ENCODE measurements at regions not wholly inside any gene's neighbourhood (a gene's known extent, or its start where the extent isn't known, plus 50 kb on each side); places are given as distances from the start of the nearest gene placed in this dataset.

GRCh38 chr3:68088636-68089035, 434.2 kb upstream of the SUCLG2 start:
- no peak overlapping the region for H3K4me3 ChIP-seq
- no peaks in the 10 kb centered on the region for H3K9me3 ChIP-seq (ENCODE audit: control insufficient read depth in 4 of 4, insufficient read depth in 3 of 4, low read length in 3 of 4)
- H3K36me3 ChIP-seq (ENCODE audit: control insufficient read depth in 4 of 4, insufficient read depth in 4 of 4, low read length in 4 of 4), result no peaks in the 10 kb centered on the region
- H3K27me3 ChIP-seq (ENCODE audit: control insufficient read depth in 3 of 3, insufficient read depth in 3 of 3, low read length in 2 of 3), result no peaks in the 10 kb centered on the region
- DNase-seq (no peak), ATAC-seq (ENCODE audit: insufficient read depth, low FRiP score) (no peak)
- TF ChIP-seq, protein P1, sequence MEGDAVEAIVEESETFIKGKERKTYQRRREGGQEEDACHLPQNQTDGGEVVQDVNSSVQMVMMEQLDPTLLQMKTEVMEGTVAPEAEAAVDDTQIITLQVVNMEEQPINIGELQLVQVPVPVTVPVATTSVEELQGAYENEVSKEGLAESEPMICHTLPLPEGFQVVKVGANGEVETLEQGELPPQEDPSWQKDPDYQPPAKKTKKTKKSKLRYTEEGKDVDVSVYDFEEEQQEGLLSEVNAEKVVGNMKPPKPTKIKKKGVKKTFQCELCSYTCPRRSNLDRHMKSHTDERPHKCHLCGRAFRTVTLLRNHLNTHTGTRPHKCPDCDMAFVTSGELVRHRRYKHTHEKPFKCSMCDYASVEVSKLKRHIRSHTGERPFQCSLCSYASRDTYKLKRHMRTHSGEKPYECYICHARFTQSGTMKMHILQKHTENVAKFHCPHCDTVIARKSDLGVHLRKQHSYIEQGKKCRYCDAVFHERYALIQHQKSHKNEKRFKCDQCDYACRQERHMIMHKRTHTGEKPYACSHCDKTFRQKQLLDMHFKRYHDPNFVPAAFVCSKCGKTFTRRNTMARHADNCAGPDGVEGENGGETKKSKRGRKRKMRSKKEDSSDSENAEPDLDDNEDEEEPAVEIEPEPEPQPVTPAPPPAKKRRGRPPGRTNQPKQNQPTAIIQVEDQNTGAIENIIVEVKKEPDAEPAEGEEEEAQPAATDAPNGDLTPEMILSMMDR (IDR thresholded peaks at IDR 0.05; ENCODE audit: control extremely low read depth, extremely low read depth), result no peak
- WGBS, 2 donors, result 80 to 84% methylated on average over 3 of the region's 3 CpGs
- no peaks in the 10 kb centered on the region for H3K4me1 ChIP-seq (ENCODE audit: control insufficient read depth in 5 of 5, insufficient read depth in 5 of 5, low read length in 5 of 5)
- H3K27ac ChIP-seq (ENCODE audit: low read depth in 1 of 2, low read length in 1 of 2), result no peak overlapping the region
- H3K9ac ChIP-seq (ENCODE audit: insufficient read depth in 1 of 2, low read length in 2 of 2), result no peak overlapping the region

DNA sequence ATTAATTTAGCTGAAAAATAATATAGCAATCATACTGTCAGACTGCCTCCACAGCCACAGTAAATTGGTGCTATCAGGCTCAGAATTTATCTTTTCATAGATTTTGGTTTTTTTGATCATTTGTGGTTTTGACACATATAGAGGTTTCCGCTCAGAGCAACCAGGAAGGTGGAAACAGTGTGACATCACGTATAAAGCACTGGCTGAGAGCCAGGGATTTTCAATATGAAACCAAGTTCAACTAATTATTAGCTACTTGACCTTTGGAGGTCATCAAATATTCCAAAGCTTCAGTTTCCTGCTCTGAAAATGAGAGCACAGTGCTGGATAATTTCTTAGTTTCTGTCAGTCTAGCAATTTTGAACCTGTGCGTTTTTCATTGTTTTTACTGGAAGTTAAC, 433.8 kb upstream of the SUCLG2 start:
- Histone ChIP-seq H3K9ac (ENCODE audit: insufficient read depth in 1 of 2, low read length in 2 of 2) (no peak overlapping the region), H3K27ac (ENCODE audit: low read depth in 1 of 2, low read length in 1 of 2) (no peak overlapping the region), H3K4me1 (ENCODE audit: control insufficient read depth in 5 of 5, insufficient read depth in 5 of 5, low read length in 5 of 5) (no peaks in the 10 kb centered on the region), H3K9me3 (ENCODE audit: control insufficient read depth in 4 of 4, insufficient read depth in 3 of 4, low read length in 3 of 4) (no peaks in the 10 kb centered on the region), H3K4me3 (no peak overlapping the region), H3K27me3 (ENCODE audit: control insufficient read depth in 3 of 3, insufficient read depth in 3 of 3, low read length in 2 of 3) (no peaks in the 10 kb centered on the region), H3K36me3 (ENCODE audit: control insufficient read depth in 4 of 4, insufficient read depth in 4 of 4, low read length in 4 of 4) (no peaks in the 10 kb centered on the region)
- DNase-seq (no peak), ATAC-seq (ENCODE audit: insufficient read depth, low FRiP score) (no peak)
- 45 to 52% methylated on average over 3 of the region's 3 CpGs for WGBS, 2 donors
- TF ChIP-seq, protein P1 (IDR thresholded peaks at IDR 0.05; ENCODE audit: control extremely low read depth, extremely low read depth), result no peak

GRCh38 chr3:68072062-68072461, 417.6 kb upstream of the SUCLG2 start:
- Histone ChIP-seq H3K4me1 (ENCODE audit: control insufficient read depth in 5 of 5, insufficient read depth in 5 of 5, low read length in 5 of 5) (no peaks in the 10 kb centered on the region), H3K4me3 (no peak overlapping the region), H3K27ac (ENCODE audit: low read depth in 1 of 2, low read length in 1 of 2) (no peak overlapping the region), H3K9ac (ENCODE audit: insufficient read depth in 1 of 2, low read length in 2 of 2) (no peak overlapping the region), H3K27me3 (ENCODE audit: control insufficient read depth in 3 of 3, insufficient read depth in 3 of 3, low read length in 2 of 3) (no peaks in the 10 kb centered on the region), H3K36me3 (ENCODE audit: control insufficient read depth in 4 of 4, insufficient read depth in 4 of 4, low read length in 4 of 4) (no peaks in the 10 kb centered on the region), H3K9me3 (ENCODE audit: control insufficient read depth in 4 of 4, insufficient read depth in 3 of 4, low read length in 3 of 4) (peaks cover 0 to 15% (median 4%) of the 10 kb centered on the region in 4 donors)
- WGBS, 2 donors, result 80 to 86% methylated on average over 3 of the region's 3 CpGs
- ATAC-seq (ENCODE audit: insufficient read depth, low FRiP score) (no peak), DNase-seq (no peak)
- TF ChIP-seq, protein P1 (IDR thresholded peaks at IDR 0.05; ENCODE audit: control extremely low read depth, extremely low read depth), result no peak

GRCh38 chr3:68070186-68070585, 415.8 kb upstream of the SUCLG2 start:
- Histone ChIP-seq H3K9ac (ENCODE audit: insufficient read depth in 1 of 2, low read length in 2 of 2) (no peak overlapping the region), H3K9me3 (ENCODE audit: control insufficient read depth in 4 of 4, insufficient read depth in 3 of 4, low read length in 3 of 4) (peaks cover 0 to 15% (median 3%) of the 10 kb centered on the region in 4 donors), H3K36me3 (ENCODE audit: control insufficient read depth in 4 of 4, insufficient read depth in 4 of 4, low read length in 4 of 4) (no peaks in the 10 kb centered on the region), H3K4me3 (no peak overlapping the region), H3K27ac (ENCODE audit: low read depth in 1 of 2, low read length in 1 of 2) (no peak overlapping the region), H3K27me3 (ENCODE audit: control insufficient read depth in 3 of 3, insufficient read depth in 3 of 3, low read length in 2 of 3) (no peaks in the 10 kb centered on the region), H3K4me1 (ENCODE audit: control insufficient read depth in 5 of 5, insufficient read depth in 5 of 5, low read length in 5 of 5) (no peaks in the 10 kb centered on the region)
- TF ChIP-seq, protein P1 (IDR thresholded peaks at IDR 0.05; ENCODE audit: control extremely low read depth, extremely low read depth), result no peak
- 85 to 94% methylated on average over 2 of the region's 2 CpGs for WGBS, 2 donors
- no peak for ATAC-seq (ENCODE audit: insufficient read depth, low FRiP score)
- DNase-seq, result no peak
